Stimulated activated CD4-positive, alpha-beta T cell treated with anti-CD3 and anti-CD28 coated beads, Interleukin-4, amount 100 ng/mL, for 48 hours (primary cell): ENCODE measurements at regions not wholly inside any gene's neighbourhood (a gene's known extent, or its start where the extent isn't known, plus 50 kb on each side); places are given as distances from the start of the nearest gene placed in this dataset.

Source experiments
- DNase-seq, 2 donors: peaks; one replicate each; pipeline ENCODE4 v3.0.0-alpha.2; 2020; ENCODE audit warnings: low read depth in 2 of 2

DNA sequence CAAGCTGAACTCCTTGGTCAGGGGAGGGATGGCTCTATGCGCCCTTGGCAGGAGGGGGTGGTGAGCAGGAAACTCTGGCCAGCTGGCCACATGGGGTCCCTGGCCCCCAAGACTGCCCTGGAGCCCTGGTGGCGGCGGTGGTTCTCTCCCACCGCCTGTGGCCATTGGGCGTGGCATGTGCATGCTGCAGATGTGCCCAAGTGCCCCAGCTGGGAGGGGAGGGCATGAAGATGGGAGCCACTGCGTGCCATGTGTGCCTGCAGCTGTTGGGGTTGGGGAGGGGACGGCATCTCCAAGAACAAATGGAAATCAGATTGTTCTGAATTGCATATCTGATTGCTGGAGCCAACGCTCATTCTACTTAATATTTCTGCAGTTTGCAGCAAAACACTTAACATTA, 115.7 kb upstream of the IGF1 start:
- DNase-seq = no peak

- no peak for DNase-seq
Observed at GRCh38 chr12:102595315-102595714, 115.0 kb upstream of the IGF1 start.

DNA sequence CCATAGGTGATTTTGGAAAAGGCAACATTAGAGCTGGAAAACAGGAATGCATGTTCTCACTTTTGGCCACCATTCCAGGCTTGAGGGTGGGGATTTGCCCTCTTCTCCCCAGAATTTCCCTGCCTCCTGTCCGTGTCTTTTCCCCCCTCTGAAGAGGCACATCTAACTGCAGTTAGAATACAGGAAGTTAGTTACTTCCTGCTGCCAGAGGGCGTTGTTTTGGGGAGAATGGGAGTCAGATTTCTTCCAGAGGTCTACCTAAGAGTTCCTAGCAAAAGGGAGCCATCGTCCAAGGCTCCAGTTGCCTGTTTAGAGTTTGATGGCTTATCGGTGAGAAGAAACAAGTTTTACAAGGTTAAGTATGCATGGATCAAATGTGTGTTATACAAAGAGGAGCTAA, 112.8 kb upstream of the IGF1 start:
- DNase-seq = no peak

DNA sequence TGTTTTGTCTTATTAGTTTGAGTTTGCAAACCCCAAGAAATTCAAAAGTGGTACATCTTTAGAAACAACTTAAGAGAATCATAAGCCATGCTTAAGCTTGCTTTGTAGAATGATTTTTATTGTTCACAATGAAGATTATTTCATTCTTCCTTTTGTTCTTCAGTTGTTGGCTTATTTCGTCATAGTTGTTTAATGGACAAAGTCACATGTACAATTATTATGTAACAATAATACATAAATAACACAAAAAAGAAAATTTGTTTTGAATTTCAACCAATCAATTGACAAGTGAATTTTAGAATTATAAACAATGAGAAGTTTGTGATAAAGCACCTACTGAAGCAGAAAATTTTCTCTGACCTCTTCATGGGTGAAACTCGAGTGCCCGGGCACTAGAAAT, 111.8 kb upstream of the IGF1 start:
- no peak for DNase-seq

GRCh38 chr12:102573237-102573636, 92.9 kb upstream of the IGF1 start:
- no peak for DNase-seq

GRCh38 chr12:102571889-102572288, 91.5 kb upstream of the IGF1 start:
- no peak for DNase-seq

GRCh38 chr12:102570256-102570655, 89.9 kb upstream of the IGF1 start:
- no peak for DNase-seq

GRCh38 chr12:102569803-102570202, 89.4 kb upstream of the IGF1 start:
- DNase-seq = no peak

DNA sequence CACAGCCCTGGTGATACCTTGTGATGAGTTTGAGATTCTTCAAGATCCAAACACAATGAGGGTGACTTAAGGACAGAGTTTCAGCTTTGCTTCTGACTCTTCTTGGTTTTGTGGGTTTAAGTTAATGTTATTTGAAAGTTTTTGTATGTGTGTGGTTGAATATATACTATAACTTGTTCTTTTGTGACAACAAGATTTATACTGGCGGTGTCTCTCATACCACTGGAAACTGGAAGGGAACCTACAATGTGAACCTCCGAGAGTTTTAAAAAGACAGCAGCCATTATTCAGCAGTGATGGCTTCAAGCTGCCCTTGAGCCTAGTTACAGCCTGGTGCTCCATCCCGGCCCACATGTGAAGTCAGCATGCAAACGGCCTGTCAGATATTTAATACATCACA, 87.9 kb upstream of the IGF1 start:
- DNase-seq = no peak

- no peak for DNase-seq
Observed at GRCh38 chr12:102567031-102567985, 86.9 kb upstream of the IGF1 start.

GRCh38 chr12:102565555-102565954, 85.2 kb upstream of the IGF1 start:
- DNase-seq = no peak

GRCh38 chr12:102564026-102564425, 83.7 kb upstream of the IGF1 start:
- no peak for DNase-seq

DNA sequence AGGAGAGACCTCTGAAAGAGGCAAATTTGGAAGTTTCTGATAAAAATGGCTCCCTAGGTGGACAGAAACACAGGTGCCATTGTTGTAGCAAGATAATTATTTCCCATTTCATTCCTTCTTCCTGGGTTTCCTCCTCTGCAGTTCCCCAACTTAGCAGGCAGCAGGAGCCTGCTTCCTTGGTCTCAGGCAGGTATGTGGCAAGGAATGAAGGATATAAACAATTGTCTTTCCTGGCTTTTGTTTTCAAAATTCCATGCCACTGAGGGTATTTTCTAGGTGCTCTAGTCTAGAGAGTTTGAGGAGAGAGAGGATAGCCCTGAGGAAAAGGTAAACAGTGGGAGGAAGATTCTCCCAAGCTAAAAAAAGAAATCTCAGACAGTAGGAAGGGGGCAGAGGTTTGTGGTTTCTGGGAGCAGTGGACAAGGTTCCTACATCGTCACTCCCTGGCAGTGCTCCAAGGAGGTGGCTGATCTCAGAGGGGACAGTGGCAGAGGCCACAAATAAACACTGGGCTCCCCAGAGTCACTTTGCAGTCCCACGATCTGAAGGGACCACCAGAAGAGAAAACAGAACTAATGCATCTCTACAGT, 82.6 kb upstream of the IGF1 start:
- no peak for DNase-seq

DNA sequence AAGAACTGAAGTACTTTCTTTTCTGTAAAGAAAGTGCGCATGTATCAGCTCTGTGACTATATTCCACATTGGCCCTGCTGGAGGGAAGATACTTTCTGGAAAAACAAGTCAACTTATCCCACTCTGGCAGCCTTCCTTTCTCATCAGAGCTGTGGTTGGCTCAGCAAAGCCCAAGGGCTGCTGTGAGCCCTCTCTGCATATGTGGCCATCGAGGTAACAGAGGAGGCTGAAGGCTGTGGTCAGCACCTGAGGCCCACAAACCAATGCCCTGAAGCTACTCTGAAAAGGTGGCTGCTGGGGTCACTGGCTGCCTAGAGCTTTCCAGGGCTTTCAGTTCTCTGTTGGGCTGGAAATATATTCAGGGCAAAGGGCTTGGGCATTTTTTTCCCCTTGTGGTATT, 70.8 kb upstream of the IGF1 start:
- DNase-seq = no peak

GRCh38 chr12:102549691-102550090, 69.3 kb upstream of the IGF1 start:
- no peak for DNase-seq

- DNase-seq = no peak
Observed at GRCh38 chr12:102548543-102548942, 68.2 kb upstream of the IGF1 start.

DNA sequence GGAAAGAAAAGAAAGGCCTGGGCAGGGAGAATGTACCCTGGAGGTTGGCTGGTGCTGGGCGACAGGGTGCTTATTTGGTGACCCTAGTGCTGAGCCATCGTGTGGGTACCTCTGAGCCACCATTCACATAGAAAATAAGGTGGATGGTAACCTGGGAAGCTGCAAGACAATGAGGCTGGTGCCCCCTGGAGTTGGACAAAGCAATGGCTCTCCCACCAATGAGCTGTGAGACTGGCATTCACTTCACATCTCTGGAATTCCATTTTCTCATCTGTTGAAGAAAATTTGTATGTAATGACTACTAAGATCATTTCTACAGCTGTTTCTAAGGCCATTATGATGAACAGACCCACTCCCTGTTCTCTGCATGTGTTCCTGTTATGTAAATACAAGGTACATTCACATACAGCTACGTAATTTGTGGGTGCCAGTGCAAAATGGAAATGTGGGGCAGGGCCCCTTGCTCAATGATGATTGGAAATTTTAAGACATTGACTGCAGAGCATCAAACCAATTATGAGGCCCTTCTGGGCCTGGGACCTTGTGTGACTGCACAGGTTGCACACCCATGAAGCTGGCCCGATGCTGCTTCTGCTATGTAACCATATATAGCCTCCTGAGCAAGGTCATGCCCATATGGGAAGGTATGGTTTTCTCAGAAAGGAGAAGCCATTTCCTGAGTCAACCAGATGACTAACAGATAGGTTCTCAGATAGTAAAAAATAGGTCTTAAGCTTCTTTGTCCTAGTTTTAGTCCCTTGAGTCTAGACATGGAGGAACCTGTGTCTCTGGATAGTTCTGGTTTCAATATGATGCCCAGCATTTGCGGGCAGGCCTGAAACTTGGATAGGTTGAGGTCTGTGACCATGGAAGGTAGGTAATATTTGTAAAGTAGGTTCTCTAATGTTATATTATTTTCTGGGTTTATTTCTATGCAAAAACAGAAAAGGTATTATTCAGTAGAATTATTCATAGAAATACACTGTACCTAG, 63.4 kb upstream of the IGF1 start:
- DNase-seq = no peak

DNA sequence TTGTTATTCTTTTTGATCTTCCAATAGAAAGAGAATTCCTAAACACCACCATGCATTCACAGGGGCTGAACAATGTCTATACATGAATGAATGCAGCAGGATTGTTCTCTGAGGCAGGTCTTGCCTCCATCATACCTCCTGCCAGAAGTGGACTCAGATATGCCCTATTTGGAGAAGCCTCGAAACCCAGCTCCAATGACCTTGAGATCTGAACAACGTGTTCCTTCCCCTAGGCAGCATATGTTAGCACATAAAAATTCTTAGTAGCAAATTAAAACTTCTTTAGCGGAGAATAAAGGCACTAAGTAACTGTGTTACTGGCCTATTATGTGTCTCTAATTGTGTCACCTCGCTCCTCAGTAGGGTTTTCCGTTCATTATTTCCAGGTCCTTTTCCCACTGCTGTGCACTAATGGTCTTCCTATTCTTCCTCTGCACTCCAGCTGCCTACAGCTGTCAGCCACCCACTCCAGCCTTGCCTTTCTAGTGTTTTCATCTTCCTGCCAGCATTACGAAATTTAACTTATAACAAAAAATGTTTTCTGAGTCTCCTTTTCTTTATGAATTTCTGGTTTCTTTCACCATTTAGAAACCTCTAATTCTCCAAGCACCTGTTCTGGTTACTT, 62.6 kb upstream of the IGF1 start:
- no peak for DNase-seq

DNA sequence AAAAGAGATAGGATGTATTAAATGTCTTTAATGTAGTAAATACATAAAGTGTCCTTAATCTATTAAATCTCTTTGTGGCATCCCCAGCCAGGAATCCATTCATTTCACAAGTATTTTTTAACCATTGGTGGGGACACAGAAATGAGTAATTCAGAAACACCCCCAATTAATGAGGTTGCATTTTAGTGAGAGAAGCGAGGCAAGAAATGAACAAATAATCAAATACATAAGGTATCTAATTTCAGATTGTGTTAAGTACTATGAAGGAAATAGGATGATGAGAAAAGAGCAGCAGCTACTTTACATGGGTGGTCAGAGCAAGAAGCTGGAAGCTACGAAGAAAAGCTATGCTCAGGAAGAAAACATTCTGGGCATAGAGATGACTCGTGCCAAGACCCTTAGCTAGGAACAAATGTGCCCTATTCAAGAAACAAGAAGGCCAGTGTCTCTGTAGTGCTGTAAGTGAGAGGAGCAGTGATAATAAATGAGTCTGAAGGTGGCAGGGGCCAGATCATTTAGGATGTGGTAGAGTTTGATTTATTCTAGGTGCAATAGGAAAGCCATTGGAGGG, 60.5 kb upstream of the IGF1 start:
- no peak for DNase-seq

DNA sequence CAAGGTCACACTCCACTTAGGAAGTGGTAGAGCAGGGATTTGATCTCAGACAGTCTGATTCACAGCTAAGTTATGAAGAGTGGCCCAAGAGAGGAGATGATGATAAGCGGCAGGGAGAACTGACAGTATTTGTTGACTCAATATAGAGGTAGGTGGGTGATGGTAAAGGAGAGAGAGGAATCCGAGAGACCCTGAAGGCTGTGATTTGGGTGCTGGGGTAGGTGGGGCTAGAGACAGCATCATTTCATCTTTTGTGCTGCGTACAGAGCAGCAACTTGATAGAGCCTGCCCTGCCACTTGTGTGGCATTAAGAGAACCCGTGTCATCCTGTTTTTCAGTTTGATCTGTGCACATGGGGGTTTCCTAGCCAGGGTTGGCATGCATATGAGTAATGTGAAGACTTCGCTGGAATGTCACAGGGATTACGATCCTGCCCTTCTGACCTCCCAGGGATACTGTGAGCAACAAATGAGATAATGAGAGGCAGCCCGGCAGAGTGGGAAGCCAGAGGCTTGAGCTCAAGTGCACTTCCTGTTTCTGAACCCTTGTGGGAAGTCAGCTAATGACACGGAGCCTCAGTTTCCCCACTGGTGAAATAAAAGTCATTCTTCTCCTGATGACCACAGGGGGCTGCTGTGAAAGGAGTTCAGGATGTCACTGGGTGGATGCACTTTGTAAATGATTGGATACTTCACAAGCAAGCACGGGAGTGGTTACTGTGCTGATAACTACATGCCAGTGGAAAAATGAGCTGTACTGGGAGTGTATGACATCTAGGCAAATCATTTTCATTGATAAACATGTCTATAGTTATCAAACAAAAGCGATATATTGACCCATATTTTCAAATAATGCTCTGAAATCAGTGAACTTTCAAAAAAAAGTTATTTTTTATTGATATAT, 59.5 kb upstream of the IGF1 start:
- no peak for DNase-seq
